COLO829 (cell line): ENCODE measurements at regions not wholly inside any gene's neighbourhood (a gene's known extent, or its start where the extent isn't known, plus 50 kb on each side); places are given as distances from the start of the nearest gene placed in this dataset.

Experiments used
- DNase-seq: peaks from one replicate; pipeline ENCODE4 v3.0.0; 2012; ENCODE audit warnings: low spot score

DNA sequence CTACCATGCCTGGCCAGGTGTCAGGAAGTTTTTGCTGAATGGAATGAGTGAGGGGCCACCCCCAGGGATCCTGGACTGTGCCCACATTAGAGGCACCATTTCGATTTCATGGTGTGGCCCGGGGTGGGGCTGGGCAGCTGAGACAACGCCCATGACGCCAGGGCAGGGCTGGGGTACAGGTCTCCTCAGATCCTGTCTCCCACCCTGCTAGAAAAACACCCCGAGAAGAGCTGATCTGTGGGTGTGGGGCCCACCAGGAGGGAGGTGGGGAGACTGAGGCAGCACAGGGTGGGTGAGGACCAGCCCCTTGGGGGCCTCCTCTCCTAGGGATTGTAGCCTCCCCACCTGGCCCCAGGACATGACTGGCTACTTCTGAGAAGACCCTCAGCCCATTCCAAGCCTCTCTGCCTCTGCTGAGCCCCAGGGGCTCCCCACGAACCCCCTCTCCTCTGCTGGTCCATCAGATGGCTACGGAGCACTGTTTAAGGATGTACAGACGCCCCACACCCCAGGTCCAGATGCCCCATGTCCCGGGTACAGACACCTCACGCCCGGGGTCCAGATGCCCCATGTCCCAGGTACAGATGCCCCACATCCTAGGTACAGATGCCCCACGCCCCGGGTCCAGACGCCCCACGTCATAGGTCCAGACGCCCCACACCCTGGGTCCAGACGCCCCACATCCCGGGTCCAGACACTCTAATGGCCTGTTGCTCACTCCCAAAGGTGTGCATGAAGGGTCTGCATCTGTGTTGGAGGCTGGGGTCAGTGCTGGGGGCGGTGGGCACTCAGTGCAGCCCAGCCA, 99.4 kb downstream of the MICALL2 start:
- DNase-seq, result no peak

DNA sequence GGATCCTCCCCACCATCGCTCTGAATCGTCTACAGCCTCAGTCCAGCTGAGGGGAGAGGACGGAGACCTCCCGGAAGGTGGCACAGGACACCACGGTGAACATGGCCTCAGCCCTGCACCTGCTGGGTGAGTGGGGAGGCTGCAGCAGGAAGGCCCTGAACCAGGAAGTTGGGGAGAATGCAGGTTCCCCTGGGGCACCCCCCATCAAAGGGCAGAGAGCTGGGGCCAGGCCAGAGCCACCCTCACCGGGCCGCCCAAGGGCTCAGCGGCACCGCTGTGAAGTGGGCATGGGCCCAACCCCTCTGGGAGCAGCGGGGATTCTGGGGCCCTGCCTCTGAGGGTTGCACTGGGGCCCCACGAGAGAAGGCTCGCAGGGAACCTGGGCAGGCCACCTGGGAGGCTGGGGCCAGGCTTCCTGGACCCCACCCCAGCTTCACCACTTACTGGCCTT, 98.7 kb downstream of the MICALL2 start:
- no peak for DNase-seq

DNA sequence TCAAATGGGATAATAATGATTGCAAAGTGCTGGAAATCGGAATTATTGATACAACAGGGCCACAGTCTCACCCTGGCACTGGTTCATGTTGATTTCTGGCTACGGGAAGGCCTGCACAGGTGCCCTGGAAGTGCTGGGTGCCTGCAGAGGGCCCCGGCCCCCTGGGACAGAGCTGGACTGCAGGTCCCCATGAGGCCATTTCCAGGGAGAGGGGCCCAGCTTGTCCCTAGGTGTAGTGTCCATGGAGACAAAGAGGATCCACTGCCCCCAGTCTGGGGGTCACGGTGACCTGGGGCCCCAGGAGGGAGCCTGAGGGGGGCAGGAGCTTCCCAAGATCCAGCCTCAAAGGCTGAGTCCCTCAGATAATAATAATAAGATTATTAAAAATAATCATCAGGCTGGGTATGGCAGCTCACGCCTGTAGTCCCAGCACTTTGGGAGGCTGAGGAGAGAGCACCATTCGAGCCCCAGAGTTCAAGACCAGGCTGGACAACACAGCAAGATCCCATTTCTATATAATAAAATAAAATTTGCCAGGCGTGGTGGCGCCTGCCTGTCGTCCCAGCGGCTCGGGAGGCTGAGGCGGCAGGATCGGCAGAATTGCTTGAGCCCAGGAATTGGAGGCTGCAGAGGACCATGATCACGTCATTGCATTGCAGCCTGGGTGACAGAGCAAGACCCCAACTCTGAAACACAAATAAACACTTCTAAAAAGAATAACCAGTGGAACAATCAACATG, 98.1 kb downstream of the MICALL2 start:
- DNase-seq, result no peak

DNA sequence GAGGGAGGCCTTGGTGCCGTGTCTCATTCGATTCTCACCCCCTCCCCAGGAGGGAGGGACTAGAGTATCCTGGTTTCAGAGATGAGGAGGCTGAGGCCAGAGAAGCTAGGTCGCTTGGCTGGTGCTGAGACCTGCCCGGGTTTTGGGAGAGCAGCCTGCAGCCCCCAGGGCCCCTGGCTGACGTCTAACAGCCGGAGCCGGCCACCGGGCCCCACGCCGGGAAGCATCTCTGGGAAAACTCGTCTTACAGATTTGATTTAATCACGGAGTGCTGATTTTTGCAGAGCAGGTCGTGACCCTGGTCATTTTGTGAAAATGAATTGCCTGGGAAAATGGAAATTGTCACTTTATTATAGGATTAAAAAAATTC, 97.5 kb downstream of the MICALL2 start:
- no peak for DNase-seq

DNA sequence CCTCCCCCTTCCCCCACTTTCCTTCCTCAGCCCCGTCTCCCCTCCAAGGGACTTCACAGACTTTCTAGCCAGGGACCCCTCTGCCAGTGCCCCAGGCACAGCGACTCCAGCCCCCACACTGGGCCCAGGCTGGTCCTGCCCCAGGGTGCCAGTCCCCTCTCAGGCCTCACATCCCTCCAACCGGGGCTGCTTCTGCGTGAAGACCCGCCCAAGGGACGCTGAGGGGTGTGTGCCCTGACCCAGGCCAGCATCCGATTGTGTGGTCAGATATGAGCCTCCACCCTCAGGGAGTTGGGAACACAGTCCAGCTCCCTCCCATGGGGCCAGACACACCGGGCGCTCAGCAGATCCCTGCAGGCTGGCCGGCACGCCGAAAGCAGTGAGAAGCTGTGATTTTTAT, 97.0 kb downstream of the MICALL2 start:
- DNase-seq, result no peak

DNA sequence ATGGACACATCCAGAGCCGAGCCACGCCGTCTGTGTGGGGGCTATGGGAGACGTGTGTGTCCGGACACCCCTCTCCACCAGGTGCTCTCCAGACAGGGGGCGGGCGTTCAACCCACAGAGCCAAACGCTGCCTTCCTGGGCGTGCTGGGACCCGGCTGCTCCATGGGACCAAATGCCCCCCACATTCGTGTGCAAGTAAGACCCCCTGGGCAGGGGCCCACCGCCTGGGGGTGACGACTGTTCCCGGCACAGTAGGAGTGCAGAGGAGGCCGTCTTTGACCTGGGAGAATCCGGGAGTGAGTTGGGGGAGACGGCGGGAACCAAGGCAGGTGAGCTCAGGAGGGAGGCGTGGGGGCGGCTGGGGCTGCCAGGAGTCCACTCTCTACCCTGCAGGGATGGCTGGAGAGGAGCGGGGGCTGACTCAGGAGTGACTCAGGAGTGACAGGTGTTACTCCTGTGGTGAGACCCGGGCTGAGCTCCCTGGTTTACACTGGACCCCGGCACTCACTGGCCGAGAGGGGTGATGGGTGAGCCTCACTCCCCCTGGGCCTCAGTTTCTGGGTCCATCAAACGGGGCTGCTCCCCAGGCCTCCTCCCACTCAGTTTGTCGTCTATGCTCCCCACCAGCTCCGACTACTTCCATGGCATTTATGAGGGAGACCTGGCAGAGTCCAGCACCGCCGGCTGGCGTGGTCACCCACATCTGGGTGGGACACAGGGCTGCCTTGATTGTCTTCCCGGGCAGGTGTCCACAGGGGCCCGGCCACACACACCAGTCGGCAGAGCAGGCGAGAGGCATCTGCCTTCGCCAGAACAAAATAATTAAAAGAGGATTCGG, 95.0 kb downstream of the MICALL2 start:
- DNase-seq, result no peak

DNA sequence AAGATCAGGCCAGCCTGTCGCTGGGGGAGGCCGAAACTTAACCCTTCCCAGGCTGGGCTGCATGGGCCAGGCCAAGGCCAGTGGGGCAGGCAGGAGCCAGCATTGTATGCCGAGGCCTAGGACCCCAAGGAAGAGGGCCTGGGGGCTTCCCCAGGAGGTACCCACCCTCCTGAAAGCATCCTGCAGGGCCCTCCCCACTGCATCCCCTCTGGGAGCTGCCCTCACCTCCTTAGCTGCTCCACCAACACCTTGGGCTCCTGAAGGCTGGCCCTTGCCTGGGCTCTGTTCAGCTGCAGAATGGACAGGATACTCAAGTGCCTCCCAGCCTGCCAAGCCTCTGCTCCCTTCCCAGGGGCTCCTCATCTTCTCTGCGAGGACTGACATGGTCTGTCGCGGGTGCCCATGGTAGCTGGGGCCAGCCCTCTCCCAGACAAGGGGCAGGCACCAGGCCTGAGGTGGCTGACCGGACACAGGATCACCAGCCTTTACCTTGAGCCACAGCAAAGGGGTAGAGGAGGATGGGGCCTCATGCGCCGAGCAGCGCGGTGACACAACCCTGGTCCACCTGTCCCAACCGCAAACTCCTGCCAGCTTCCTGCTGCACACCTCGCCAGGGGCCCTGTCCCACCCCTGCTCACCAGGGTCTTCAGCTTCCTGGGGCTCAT, 94.2 kb downstream of the MICALL2 start:
- DNase-seq, result no peak

DNA sequence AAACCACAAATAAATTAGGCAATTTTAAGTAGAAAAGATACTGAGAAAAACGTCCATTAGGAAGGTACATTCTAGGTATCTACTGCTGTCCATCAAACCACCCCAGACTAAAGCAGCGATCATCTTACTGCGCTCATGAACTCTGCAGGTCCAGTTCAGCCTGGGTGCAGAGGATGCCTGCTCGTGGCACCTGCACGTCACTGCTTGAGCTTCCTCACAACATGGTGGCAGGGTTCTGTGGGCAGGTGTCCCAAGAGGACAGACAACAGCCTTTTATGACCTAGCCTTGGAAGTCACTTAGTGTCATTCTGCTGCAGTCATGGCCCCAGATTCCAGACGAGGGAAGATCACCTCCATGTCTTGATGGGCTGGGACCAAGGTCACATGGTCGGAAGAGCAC, 93.4 kb downstream of the MICALL2 start:
- DNase-seq, result no peak

DNA sequence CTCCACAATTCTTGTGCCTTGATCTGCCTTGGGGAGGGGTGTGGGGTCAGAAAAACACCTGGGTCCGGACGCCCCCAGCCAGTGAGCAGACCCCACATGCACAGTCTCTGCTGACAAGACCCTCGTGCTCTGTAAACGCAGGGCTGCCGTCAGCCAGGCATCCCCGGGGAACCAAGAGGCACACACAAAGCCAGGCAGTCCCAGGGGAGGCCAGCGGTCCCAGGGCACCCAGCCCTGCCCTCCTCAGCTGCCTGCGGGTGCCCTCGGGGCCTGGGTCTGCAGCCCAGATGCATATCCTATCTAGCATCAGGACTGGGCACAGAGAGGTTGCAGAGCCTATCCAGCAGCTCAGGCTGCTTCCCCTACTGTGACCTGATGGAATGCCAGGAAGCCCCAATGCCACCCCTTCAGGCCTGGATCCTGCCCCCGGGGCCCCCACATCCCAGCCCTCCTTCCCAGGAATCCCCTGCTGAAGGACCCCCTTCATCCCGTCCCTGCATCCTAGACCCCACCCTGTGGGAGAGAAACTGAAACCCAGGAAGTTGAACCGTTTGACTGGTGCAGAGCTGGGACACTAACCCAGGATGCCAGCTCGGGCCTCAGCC, 92.4 kb downstream of the MICALL2 start:
- no peak for DNase-seq

DNA sequence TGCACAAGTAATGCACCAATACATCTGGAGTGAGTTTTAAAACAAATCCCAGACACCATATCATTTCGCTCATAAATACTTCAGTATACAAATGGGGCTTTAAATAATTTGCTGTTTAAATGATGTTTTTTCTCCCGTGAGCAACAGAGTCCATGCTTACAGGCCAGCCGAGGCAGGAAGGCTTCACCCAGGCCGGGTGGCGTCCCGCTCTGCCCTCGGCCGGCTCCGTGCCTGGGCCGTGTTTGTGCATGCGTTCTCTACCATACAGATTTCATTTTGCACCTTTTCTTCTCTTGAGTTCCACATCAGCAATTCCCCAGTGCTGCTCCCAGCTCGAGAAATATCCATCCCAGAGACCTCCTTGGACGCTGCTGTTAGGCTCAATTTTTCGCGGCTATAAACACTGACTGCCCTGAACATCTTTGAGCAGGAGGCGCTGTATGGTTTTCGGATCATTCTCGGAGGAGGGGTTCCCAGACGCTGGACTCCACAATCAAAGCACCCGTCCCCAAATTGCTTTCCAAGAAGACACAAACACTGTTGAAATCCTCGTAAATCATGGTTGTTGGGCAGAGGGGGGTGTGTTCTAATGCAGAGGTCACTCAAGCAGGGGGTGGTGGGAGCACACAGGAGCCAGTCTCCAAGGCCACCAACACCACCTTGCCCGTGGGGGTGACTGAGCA, 91.6 kb downstream of the MICALL2 start:
- DNase-seq, result no peak

DNA sequence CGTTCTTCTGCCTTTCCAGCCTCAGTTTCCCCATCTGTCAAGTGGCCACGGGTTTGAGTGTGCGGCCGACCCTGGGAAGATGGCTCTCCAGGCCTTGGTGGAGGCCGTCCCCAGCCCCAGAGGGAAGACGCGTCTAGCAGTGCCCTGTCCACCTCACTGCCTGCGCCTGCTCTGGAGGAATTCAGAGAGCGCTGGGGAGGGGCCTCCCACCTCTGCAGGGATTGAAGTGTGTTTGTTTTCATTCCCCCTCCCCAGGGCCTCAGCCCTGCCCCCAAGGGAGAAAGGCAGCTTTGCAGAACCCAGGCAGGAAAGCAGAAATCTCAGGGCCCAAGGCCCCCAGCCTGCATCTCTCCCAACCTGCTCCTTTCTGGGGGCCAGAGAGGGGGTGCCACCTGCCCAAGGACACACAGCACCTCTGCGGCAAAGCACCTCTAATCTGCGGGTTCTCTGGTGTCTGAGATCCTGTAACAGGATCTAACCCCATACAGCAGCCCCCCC, 91.0 kb downstream of the MICALL2 start:
- no peak for DNase-seq

DNA sequence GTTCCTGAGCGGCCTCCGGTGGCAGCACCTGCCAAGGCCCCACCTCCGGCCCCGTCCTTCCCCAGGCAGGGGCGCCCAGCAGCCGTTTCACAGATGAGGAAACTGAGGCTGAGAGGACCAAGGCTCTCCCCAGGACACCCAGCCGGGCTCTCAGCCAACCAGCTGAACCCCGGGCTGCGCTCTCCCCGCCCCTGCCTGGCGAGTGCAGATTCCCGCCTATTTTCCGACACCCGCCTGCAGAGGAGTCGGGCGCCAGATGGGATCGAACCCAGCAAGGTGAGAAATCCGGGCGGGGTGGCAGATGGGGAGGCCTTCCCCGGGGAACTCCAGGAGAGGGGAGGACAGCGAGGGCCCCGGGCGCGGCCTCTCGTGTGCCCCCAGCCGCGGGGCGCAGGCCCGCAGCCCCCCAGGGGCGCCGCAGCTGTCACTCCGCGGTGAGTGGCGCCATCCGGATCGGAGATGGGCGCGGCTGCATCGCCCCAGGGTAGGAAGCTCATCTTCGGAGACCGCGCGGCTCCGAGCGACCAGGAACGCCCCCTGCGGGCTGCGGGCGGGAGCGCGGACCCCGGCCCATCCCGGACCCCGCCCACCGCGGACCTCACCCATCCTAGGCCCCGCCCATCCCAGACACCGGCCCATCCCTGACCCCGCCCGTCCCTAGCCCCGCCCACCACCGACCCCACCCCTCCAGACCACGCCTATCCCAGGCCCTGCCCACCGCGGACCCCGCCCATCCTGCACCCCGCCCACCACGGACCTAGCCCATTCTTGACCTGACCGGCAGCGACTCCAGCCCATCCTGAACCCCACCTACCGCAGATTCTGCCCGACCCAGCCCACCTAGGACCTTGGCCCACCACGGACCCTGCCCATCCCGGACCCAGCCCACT, 90.3 kb downstream of the MICALL2 start:
- DNase-seq, result peak; percentile 89

DNA sequence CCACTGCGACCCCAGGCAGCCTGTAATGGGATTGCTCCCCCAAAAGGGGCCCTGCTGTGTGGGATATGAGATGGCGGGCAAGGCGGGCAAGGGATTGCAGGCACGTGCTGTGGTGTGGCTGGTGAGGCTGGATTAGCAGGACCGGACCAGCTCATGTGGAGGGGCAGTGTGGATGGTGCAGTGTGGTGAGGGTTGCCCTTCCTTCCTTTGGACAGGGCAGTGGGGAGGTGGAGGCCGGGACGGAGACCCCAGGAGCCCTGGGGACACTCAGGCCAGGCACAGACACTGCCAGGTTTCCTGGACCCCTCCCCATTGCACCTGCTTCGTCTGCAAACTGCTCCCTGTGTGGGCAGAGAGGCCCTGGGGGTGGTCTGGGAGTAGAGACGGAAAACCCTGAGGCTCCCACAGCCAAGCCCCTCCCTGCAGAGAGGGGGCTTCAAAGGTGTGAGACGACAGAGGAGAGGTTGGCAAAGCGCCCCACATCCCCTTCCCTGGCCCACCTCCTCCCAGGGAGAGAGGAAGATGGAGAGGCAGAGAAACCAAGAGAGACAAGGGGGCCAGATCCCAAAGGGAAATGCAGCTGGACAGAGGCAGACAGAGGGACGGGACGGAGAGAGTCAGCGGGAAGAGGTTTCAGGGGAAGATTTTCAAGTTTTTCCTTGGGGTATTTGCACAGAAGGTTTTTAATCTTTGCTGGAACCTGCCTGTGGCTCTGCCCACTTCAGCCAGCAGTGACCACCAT, 89.2 kb downstream of the MICALL2 start:
- no peak for DNase-seq

DNA sequence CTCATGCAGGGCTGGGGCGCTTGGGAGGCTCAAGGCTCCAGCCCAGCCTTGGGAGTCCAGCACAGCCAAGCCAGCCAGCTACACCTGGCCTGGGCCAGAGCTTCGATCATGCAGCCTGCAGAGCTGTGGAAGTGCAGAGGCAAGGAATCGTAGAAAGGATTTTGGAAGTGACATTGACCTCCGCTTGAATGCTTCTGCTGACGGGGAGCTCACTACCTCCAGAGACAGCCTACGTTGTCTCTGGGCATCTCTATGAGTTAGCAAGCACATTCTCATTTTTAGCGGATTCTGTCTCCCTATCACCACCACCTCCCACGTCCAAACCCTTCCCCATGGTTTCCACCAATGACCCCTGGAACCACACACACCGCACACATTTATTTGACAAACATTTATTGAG, 88.5 kb downstream of the MICALL2 start:
- DNase-seq, result no peak

DNA sequence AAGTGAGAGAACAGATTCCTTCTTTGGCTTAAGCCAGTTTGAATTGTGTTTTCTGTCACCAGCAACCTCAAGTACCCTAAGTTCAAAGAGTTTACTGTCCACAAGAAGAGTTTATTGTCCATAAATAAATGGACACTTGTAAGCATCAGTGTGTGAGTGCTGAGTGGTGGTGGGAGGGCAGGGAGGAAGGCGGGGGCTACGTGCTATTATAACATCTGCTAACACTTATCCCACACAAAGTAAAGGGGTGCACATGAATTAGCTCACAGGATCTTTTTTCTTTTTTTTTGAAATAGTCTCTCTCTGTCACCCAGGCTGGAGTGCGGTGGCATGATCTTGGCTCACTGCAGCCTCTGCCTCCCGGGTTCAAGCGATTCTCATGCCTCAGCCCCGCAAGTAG, 87.2 kb downstream of the MICALL2 start:
- DNase-seq, result no peak

DNA sequence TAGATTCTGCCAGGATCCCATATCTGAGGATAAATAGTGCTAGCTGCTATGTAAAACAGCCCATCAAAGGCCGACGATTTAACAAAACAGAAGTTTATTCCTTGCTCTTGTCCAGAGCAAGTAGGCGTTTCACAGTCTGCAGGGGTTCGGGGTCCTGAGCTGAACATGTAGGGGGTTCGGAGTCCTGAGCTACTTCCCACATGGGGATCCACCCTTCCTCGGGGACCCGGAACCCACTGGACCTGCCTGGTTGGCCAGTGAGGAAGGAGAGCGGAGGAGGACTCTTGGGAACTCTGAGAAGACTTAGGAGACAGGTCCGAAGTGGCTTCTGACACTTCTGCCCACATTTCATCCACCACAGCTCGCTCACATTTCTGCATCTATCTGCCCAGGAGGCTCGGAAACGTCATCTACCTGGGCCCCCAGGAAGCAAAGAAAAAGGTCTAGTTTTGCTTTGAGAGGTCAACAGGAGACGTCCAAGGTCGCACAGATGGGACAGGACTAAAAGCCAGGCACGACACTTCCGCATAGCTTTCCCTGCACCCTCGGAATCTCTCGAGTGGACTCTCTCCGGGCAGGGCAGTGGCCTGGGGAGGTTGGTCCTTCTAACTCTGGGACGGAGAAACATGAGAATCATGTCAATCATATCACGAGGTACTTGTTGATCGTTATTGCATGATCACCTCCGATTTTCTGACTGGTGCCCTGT, 86.4 kb downstream of the MICALL2 start:
- no peak for DNase-seq

DNA sequence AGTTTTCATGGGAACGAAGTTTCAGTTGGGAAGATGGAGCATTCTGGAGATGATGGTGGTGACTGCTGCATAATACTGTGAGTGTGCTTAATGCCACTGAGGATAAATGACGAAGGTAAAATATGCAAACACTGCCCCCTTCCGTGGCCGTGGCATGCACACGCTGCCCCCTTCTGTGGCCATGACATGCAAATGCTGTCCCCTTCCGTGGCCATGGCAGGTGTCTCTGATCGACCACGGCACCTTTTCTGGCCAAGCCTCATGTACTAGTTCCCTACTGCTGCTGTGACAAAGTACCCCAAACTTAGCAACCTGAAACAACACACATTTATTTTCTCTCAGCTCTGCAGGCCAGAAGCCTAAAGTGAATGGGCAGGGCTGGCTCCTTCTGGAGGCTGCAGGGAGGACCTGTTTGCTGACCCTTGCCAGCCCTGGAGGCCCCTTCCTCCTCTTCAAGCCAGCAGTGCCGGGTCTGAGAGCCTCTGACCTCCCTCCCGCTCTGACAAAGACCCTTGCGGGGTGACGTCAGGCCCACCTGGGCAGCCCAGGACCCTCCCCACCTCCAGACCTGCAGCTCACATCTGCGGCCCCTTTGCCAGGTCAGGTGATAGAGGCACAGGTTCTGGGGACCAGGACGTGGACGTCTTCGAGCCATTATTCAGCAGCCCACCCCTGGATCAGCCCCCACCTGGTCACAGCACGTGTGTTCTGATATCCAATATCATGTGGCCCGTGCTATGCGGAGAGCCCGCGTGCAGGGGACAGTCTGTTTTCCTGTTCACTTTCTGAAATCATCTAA, 82.0 kb downstream of the MICALL2 start:
- DNase-seq, result no peak
